ENCODE measurements at regions not wholly inside any gene's neighbourhood (a gene's known extent, or its start where the extent isn't known, plus 50 kb on each side); places are given as distances from the start of the nearest gene placed in this dataset.
"Not testable (repeated sequence)": the region's sequence is repeated elsewhere in the genome, so short reads cannot be mapped to it uniquely, and the experiment has no call there.

DNA sequence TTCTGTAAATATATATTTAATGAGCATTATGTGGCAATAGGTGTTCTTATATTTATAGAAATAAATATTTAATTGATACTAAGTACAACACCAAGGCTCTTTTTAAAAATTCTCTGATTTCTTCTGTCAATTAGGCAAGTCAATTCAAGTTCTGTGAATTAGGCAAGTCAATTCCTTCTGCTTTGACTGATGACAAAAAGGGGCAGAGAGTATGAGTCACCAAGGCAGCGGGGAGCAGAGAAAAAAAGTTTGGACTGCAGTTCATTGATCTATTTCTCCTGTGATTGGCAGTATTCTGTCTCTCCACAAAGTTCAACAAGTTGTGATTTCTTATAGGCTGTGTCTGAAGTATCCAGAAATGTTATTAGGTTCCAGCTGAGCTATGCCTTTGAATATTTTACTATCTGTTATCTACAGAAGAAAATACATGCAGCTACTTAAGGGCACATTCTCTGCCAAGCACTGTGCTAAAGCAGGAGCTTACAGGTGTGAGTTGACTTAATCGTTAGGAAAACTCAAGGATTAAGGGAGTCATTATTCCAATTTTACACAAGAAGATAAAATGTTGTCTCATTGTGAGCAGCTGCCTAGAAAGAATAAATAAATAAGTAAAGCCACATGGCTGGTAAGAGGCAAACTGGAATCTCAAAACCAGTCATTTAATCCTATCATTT lies 206.4 kb upstream of the ALG10B start:
- FAIRE-seq (no peak), DNase-seq (ENCODE audit: insufficient read length, low spot score) (no peak)
- no peak for TF ChIP-seq PAX5 (IDR thresholded peaks at IDR 0.05; ENCODE audit: insufficient read depth, low read length, severe bottlenecking)
- no peak for TF ChIP-seq POLR2AphosphoS5 (IDR thresholded peaks at IDR 0.05; ENCODE audit: low read depth, low read length)
- TF ChIP-seq POU2F2 (IDR thresholded peaks at IDR 0.05; ENCODE audit: low read depth, low read length): no peak
- no peak for TF ChIP-seq SPI1 (IDR thresholded peaks at IDR 0.05; ENCODE audit: low read depth, low read length)
- no peak for TF ChIP-seq TAF1 (IDR thresholded peaks at IDR 0.05; ENCODE audit: low read depth, low read length)
- TF ChIP-seq POLR2A (IDR thresholded peaks at IDR 0.05; ENCODE audit: low read depth, low read length): no peak

DNA sequence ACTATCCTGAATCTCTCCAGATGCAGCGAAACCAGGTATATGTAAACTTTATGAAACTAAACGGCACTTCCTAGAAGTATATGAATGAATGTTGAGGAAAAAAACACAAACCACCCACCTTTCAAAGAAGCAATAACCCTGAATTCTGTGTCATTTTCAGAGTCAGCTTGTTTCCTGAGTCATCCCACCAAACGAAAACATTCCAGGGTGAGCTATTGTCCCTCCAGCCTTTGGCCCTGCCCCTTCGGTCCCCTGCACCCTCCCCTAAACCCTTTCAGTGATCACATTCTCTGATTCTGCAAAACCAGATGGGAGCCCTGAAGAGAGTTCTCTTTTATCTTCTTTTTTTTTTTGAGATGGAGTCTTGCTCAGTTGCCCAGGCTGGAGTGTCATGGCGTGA lies 202.6 kb upstream of the ALG10B start:
- TF ChIP-seq SPI1 (IDR thresholded peaks at IDR 0.05; ENCODE audit: low read depth, low read length) (no peak), POU2F2 (IDR thresholded peaks at IDR 0.05; ENCODE audit: low read depth, low read length) (no peak), POLR2A (IDR thresholded peaks at IDR 0.05; ENCODE audit: low read depth, low read length) (no peak), PAX5 (IDR thresholded peaks at IDR 0.05; ENCODE audit: insufficient read depth, low read length, severe bottlenecking) (no peak), POLR2AphosphoS5 (IDR thresholded peaks at IDR 0.05; ENCODE audit: low read depth, low read length) (no peak), TAF1 (IDR thresholded peaks at IDR 0.05; ENCODE audit: low read depth, low read length) (no peak)
- no peak for DNase-seq (ENCODE audit: insufficient read length, low spot score)
- no peak for FAIRE-seq

DNA sequence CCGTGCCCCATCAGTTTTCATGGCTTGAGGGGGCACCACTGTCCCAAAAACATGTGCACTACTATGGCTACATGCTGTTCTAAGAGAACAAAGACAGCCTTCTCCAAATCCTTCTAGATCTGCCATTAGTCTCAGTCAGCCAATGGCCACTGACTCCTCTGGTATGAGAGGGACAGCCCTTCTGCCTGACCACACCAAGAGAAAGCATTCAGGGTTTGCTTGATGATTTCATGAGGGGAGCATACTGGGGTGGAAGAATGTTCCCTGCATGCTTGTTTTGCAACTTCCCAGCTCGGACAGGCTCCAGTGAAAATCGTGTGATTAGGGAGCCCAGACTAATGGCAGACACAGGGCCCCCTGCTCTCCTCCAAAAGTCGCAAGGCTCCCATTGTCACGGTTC lies 199.6 kb upstream of the ALG10B start:
- DNase-seq (ENCODE audit: insufficient read length, low spot score): no peak
- FAIRE-seq: no peak
- TF ChIP-seq POLR2AphosphoS5 (IDR thresholded peaks at IDR 0.05; ENCODE audit: low read depth, low read length) (no peak), POU2F2 (IDR thresholded peaks at IDR 0.05; ENCODE audit: low read depth, low read length) (no peak), PAX5 (IDR thresholded peaks at IDR 0.05; ENCODE audit: insufficient read depth, low read length, severe bottlenecking) (no peak), SPI1 (IDR thresholded peaks at IDR 0.05; ENCODE audit: low read depth, low read length) (no peak), POLR2A (IDR thresholded peaks at IDR 0.05; ENCODE audit: low read depth, low read length) (no peak), TAF1 (IDR thresholded peaks at IDR 0.05; ENCODE audit: low read depth, low read length) (no peak)

DNA sequence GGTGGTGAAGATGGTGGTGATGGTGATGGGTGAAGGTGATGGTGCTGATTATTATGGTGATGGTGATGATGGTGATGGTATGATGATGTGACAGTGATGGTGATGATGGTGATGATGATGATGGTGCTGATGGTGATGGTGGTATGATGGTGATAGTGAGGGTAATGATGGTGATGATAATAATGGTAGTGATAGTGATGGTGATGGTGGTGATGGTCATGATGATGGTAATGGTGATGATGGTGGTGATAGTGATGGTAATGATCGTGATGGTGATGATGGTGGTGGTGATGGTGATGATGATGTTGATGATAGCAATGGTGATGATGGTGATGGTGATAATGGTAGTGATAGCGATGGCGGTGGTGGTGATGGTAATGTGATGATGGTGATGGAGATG lies 197.9 kb upstream of the ALG10B start:
- FAIRE-seq (no peak), DNase-seq (ENCODE audit: insufficient read length, low spot score) (no peak)
- TF ChIP-seq TAF1 (IDR thresholded peaks at IDR 0.05; ENCODE audit: low read depth, low read length) (no peak), POLR2A (IDR thresholded peaks at IDR 0.05; ENCODE audit: low read depth, low read length) (no peak), SPI1 (IDR thresholded peaks at IDR 0.05; ENCODE audit: low read depth, low read length) (no peak), POU2F2 (IDR thresholded peaks at IDR 0.05; ENCODE audit: low read depth, low read length) (no peak), POLR2AphosphoS5 (IDR thresholded peaks at IDR 0.05; ENCODE audit: low read depth, low read length) (no peak), PAX5 (IDR thresholded peaks at IDR 0.05; ENCODE audit: insufficient read depth, low read length, severe bottlenecking) (no peak)

DNA sequence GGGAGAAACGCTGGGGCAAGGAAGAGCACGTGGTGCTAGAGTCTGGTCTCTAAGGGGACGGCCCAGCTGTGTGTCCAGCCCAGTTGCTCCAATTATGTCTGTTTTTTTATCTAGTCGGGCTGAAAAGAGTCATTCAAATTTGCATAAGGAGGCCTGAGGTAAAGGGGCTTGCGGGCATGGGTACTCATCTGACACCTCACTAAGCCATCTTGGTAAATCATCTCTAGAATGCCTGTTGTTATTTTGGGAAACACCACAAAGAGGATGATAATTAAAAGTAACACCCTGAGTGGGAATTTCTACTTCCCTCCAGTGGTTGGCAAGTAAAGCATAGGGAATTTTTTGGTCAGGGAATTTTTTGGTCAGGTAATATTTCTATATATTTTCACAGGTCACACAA lies 196.1 kb upstream of the ALG10B start:
- TF ChIP-seq POLR2A (IDR thresholded peaks at IDR 0.05; ENCODE audit: low read depth, low read length) (no peak), SPI1 (IDR thresholded peaks at IDR 0.05; ENCODE audit: low read depth, low read length) (no peak), POLR2AphosphoS5 (IDR thresholded peaks at IDR 0.05; ENCODE audit: low read depth, low read length) (no peak), TAF1 (IDR thresholded peaks at IDR 0.05; ENCODE audit: low read depth, low read length) (no peak), PAX5 (IDR thresholded peaks at IDR 0.05; ENCODE audit: insufficient read depth, low read length, severe bottlenecking) (no peak), POU2F2 (IDR thresholded peaks at IDR 0.05; ENCODE audit: low read depth, low read length) (no peak)
- DNase-seq (ENCODE audit: insufficient read length, low spot score) (no peak), FAIRE-seq (no peak)

DNA sequence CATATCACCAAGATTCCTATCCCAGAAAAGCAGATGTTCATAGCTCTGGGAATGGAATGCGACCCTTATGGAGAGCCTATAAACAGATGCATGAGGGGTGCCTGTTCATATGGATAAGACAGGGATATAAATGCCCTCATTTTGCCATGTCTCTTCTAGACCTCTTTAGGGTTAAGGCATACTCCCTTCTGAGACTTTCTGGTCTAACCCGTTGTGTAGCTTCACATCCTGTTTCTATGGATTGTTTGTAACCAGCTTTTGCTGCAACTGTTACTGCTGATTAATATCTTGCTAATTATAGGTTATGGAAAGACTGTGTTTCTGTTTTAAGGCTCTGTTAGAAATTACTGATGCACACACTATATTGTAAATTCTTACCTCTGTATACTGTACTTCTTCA lies 193.5 kb upstream of the ALG10B start:
- not testable (repeated sequence) for FAIRE-seq; DNase-seq (ENCODE audit: insufficient read length, low spot score)

DNA sequence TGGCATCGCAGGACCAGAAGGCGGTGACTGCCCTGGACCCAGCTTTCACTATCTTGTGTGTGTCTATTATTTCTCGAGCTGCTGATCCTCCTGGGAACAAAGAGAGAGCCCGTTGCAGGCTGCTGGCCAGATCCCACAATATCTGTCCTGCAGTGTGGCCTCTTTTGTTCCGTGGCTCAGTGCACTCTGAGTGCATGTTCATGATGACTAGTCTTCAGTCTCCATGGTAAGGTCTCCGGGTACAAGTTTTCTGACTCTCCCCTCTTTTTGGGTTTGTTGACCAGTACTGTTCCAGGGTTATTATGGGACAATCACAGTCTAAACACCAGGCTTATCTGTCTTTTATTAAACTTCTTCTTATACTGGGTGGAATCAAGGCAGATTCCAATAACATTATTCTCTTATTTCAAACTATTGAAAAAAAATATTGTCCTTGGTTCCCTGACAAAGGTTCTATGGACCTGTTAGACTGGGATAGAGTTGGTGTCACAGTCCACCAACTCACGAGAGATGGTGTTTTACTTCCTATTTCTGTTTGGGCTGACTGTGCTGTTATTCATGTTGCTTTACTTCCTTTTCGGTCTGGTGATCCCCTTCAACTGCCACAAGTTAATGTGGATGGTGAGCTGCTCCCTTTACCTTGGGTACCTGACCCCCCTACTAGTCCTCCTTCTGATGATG lies 192.9 kb upstream of the ALG10B start:
- TF ChIP-seq SPI1 (IDR thresholded peaks at IDR 0.05; ENCODE audit: low read depth, low read length) (no peak), POU2F2 (IDR thresholded peaks at IDR 0.05; ENCODE audit: low read depth, low read length) (no peak), POLR2AphosphoS5 (IDR thresholded peaks at IDR 0.05; ENCODE audit: low read depth, low read length) (no peak), POLR2A (IDR thresholded peaks at IDR 0.05; ENCODE audit: low read depth, low read length) (no peak), PAX5 (IDR thresholded peaks at IDR 0.05; ENCODE audit: insufficient read depth, low read length, severe bottlenecking) (no peak), TAF1 (IDR thresholded peaks at IDR 0.05; ENCODE audit: low read depth, low read length) (no peak)
- FAIRE-seq (no peak), DNase-seq (ENCODE audit: insufficient read length, low spot score) (no peak)

DNA sequence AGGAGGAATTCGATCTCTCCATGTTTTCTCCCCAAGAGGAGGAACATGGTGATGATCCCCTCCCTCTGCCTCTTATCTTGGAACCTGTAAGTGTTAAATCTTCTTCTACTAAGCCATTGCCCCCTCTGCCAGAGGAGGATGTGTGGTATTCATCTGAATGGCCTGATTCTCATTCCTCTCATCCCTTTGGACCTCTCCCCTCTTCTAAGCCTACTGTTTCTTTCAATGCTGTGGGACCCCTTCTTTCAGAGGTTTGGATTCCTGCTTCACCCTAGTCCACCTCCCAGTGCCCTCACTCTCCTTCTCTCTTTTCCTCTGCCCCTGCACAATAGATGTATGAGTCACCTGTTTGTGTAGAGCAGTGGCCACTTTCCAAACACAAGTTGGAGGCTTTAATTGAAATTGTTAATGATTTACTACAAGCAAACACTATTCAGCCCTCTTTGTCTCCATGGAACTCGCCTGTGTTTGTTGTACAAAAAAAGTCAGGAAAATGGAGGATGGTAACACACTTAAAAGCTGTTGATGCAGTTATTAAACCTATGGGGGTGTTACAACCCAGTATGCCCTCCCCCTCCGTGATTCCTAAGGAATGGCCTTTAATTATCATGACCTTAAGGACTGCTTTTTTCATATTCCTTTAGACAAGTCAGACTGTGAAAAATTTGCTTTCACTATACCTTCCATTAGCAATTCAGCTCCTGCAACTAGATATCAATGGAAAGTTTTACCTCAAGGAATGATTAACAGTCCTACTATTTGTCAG lies 192.1 kb upstream of the ALG10B start:
- no peak for FAIRE-seq
- no peak for TF ChIP-seq SPI1 (IDR thresholded peaks at IDR 0.05; ENCODE audit: low read depth, low read length)
- TF ChIP-seq POLR2AphosphoS5 (IDR thresholded peaks at IDR 0.05; ENCODE audit: low read depth, low read length): no peak
- no peak for TF ChIP-seq TAF1 (IDR thresholded peaks at IDR 0.05; ENCODE audit: low read depth, low read length)
- TF ChIP-seq POLR2A (IDR thresholded peaks at IDR 0.05; ENCODE audit: low read depth, low read length): no peak
- no peak for TF ChIP-seq PAX5 (IDR thresholded peaks at IDR 0.05; ENCODE audit: insufficient read depth, low read length, severe bottlenecking)
- no peak for TF ChIP-seq POU2F2 (IDR thresholded peaks at IDR 0.05; ENCODE audit: low read depth, low read length)

DNA sequence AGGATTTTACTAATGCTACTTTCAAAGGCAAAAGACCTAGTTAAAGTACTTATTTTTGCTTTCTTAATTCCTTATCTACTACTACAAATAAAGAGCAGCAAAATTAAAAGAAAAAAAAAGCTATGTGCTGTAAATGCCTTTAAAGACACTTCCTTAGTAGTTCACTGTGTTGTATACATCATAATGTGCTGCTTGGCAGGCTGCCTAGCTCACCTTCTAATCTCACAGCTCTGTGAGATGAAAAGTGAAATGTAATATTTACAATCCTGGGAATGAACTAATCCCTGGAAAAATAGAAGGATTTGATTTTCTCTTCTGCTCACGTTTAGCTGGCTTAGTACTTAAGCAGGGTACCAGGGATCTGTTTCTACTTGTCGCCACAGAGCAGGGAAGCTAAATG lies 184.4 kb upstream of the ALG10B start:
- FAIRE-seq: no peak
- TF ChIP-seq POLR2A (IDR thresholded peaks at IDR 0.05; ENCODE audit: low read depth, low read length) (no peak), POU2F2 (IDR thresholded peaks at IDR 0.05; ENCODE audit: low read depth, low read length) (no peak), SPI1 (IDR thresholded peaks at IDR 0.05; ENCODE audit: low read depth, low read length) (no peak)

More for the DNA sequence above, 192.1 kb upstream of the ALG10B start:
- DNase-seq (ENCODE audit: insufficient read length, low spot score): no peak

More for the DNA sequence above, 184.4 kb upstream of the ALG10B start:
- DNase-seq (ENCODE audit: insufficient read length, low spot score): no peak

All from GM12891 (cell line).